GM19035 (cell line): ENCODE measurements at regions not wholly inside any gene's neighbourhood (a gene's known extent, or its start where the extent isn't known, plus 50 kb on each side); places are given as distances from the start of the nearest gene placed in this dataset.

ENCODE experiments used
- ATAC-seq: cut with Tn5 transposase; IDR thresholded peaks from one replicate; pipeline ENCODE4 v1.9.1; 2021; ENCODE audit not compliant: unreplicated experiment

DNA sequence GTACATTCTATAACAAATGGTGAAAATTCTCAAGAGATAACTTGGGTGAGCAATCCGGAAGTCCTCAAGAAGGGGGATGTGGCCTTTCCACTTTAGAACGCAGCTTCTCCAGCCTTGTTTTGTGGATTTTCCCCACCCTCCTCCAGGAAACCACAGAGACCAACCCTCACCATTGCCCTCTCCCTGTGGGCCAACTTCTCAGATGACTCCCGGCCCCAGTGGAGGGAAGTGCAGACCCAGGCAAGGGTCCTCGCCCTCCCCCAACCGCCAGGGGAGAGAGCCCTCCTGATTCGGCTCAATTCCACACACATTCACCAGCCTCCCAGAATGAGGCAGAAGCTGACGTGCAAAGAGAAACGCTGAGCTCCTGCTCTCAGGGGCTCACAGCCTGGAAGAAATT, 277.2 kb downstream of the EIPR1 start:
- ATAC-seq, result no peak

DNA sequence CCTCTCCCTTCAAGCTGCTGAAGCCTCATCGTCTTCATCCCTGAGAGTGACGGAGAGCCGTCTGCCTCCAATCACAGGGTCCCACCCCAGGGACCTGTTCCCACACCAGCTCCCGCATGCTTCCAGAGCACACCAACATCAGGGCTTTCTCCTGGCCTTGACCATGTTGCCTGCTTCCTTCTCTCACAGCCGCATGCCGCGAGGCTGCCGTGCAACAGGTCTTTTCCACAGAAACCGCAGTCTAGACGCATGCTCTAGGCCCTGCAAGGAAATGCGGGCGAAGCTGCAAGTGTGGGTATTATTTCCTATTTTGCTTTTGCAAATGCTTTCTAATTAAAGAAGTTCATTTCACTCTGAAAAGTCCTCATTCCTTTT, 277.8 kb downstream of the EIPR1 start:
- no peak for ATAC-seq

DNA sequence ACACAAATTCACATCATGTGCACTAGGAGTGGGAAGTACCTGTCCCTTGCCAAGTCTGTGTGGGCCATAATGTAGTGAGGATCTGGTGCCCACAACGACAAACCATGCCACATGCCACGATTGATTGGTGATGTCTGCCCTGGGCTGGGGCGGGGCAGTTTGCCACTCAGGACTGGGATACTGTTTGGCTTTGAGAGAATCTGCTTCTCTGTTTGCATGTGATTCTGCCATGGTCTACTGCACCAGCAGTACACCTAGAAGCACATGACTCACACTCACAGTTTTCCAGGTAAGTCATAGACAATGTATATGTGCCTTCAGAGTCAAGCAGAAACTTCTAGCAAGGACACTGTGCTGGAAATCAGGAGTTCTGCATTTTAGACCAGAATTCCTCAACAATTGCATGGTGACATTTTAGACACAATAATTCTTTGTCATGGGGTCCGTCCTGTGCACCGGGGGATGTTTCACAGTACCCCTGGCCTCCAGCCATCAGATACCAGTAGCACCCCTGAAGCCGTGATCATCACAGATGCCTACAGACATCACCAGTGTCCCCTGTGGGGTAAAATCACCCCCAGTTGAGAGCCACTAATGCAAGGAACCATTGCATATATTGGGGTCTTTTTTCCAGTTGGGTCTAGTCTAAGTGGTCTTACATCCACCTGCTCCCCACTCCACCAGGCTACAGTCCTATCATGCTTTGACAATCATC, 278.3 kb downstream of the EIPR1 start:
- ATAC-seq, result no peak

DNA sequence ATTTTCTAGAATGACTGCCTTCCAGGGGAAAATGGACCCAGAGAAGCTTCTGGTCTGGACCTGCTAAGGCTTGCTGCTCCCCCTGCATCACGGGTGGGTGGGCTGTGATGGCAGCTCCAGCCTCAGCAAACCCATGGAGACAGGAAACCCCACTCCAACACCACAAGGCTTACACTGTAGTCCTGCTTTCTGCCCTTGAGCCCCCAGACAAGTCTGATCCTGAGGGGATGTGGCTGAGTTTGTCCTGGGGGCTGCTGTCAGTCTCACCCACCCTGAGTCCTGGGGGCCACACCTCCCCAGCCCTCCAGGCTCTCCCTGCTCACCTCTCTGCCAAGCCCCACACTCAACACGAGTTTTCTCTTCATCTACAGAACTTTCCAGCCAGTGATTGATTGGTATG, 279.4 kb downstream of the EIPR1 start:
- no peak for ATAC-seq

DNA sequence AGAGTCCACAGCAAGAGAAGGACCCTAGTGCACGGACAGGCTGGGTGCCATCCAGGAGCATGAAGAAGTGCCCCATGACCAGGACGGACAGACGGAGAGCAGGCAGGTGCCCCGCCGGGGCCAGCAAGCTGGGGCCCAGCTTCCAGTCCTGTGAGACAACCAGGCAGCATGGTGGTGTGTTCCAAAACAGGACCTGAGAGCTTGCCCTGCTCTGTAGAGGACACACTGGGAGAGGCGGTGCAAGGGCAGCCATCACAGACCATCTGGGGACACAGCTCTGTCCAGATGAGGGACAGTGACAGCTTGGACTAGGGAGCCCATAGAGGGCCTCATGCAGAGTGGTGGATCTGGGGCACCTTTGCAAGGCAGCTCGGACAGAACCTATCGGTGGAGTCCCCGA, 279.8 kb downstream of the EIPR1 start:
- ATAC-seq, result no peak

DNA sequence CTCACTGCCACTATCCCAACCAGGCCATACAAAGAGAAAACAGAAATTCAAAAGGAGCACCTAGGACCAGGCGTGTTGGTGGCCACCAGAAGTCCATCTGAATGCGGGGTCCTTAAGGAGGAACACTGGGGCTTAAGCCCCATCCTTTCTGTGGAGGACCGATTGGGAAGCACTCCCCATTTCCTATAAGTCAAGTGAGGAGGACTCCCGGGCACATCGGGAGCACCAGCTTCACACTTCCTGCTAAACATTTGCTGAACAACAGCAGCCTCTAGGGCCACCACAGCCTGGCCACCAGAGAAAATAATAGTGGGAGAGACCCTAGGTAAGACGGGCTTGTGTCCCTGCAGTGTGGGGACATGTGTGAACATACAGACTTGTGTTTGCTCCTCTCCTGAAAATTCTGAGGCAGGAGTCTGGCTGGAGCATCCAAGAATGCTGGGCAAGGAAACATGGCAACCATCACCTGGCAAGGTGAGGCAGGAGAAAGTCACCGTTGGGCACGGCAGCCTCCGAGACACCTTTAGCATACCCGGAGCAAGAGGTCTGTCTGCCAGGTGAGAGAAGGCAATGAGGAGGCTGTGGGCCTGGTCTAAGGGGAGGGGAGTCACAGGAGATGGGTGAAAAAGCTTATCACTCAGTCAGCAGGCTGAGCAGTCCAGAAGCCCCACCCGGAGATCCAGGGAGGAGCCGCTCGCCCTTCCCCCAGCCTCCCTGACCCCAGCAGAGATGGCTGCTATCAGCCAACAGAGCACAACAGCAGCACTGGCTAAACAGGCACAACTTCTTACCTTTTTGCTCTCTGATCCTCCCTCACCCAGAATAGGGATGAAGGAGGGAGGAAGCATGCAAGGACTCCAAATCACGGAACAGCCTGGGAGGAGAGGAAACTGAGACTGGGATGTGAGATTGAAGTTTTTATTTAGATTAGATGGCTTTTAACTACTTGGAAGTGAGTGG, 282.3 kb downstream of the EIPR1 start:
- no peak for ATAC-seq

DNA sequence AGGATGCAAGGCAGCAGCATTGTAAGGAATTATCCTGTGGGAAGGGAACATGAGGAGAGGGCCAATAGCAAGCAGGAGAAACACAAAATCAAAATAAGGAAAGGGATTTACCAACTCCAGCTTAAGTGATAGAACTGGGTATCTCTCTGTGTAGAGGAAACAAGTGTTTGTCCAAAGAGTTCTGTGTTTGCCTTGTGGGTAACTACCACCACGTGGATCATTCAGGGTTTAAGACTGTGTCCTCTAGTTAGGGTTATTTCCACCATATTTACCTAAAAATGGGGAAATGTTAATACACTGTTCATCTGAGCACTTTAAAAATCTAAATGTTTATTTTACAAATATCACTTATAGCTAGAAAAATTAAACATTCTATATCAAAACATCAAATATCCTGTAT, 283.3 kb downstream of the EIPR1 start:
- no peak for ATAC-seq

DNA sequence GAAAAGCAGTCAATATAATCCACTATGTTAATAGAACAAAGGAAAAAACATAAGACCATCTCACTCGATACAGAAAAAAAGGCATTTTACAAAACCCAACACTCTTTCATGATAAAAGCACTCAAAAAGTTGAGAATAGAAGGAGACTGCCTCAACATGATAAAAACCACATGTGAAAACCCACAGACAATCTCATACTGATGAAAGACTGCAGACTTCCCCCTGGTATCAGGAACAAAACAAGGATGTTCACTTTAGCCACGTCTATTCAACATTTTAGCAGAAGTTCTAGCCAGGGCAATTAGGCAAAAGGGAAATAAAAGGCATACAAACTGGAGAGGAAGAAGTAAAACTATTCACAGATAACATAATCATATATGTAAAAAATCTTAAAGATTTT, 285.9 kb downstream of the EIPR1 start:
- ATAC-seq, result no peak

DNA sequence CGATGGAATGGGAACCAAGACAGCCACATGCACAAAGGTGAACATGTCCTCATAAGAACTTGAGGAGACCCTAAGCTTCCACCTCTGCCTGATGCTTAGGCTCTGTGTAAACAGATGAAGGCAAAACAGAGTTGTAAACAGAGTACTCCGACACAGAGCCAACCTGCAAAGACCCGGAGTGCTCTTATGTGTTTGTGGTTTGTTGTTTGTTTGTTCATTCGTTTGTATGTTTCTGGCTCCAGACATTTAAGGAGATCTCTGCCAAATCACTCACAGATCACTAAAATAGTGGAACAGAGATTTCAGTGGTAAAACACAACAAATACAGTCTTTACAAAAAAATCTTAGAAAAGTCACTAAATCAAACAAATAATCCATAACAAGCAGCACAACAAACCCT, 294.9 kb downstream of the EIPR1 start:
- ATAC-seq, result no peak

DNA sequence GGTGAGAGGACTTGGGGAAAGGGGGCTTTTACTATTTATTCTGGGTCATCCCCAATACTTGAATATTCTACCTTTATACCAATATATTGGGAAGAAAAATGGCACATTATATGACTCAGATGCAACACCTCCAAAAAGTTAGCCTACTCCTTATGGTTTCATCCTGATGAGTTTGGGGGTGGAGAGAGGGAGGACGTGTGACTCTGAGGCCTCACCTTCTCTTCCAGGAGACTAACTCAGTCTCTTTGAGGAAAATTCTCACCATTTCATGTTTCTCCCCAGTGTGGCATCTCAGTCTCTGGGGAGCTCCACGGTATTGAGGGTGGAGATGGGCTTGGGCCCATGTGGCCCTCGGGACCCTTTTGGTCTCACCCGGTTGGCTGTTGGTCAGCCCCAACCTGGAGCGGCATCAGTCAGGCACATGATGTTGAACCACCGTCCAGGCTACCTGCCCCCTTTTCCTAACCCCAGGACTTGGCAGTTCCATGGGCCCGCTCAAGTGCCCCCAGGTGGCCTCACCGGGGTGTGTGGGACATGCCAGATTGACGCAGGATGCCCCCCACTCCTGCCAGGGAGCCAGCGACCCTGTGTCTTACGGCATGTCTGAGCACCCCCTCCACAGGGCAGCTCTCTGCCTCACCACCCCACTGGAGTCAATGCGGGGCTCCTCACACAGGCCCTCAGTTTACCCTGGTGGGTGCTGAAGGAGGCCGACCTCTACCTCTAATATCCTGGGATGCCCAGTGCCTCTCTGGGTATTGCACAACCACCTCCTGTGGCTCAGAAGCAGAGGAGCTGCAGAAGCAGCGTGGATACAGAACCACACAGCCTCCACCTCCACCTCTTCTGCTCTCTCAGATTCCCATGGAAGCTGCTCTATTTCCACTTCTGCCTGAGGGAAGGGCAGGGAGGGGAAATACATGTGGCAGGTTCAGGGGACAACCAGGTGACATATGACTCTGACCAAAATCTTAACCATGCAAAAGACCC, 297.4 kb downstream of the EIPR1 start:
- ATAC-seq, result no peak

DNA sequence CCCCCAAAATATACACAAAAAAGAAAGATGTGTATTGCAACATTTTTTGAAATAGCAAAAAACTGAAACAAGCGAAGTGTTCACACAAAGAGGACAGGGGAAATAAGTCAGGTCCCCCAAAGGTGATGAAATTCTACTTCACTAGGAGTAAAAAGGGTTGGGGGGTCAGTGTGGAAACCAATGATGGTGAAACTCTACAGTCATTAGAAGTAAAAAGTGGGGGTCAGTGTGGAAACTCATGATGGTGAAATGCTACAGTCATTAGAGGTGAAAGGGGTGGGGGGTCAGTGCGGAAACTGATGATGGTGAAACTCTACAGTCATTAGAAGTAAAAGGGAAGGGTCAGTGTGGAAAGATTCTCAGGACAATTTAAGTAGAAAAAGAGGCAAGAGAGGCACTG, 298.2 kb downstream of the EIPR1 start:
- no peak for ATAC-seq

DNA sequence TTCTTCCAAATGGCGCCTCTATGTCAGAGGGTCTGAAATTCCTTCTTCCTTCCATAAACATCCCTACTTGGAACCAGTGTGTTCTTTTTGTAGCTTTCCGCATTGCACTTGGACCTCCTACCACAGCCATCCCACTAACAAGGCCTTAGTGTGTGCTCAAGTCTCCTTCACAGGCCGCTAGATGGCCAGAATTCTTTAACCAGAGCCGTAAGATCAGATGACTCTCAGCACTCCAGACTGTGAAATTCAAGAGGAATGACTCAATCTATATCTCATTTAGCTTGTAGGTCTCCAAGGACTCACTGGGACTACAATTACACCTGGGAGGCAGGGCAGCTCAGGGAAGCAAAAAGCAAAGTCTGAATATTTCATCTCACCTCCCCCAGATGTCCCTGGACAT, 298.9 kb downstream of the EIPR1 start:
- ATAC-seq, result no peak

DNA sequence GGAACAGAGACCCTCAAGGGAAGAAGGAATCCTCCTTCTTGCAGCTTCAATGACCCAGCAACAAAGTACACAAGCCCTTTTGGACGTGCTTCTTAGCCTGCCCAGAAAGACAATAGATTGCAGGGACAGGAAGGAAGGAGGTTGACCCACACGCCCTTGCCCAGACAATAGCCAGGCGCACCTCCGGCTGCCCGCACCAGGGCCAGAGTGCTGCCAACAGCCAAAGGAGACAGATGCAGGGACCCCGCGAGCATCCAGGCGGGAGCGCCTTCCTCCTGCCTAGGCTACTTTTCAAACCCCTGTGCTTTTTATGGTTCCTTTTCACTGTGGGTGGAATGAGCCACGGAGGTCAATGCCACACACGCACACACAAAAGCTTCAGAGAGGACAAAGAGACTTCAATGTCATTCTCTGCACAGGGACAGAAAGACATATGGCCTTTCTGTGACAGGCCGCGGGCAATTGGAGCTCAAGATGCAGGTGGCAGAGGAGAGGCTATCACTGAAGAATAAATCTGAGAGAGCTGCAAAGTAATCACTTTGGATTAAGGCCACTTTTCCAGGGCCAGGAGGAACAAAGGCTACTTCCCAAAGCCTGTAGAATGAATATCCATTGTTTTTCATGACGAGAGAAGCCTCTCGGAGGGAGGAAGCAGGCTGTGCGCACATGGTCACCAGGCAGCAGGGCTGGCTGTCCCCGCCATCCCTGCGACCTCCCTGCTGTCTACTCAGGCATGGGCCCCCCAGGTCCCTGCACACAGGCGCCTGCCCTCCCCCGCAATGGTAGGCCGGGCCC, 300.6 kb downstream of the EIPR1 start:
- ATAC-seq, result no peak

DNA sequence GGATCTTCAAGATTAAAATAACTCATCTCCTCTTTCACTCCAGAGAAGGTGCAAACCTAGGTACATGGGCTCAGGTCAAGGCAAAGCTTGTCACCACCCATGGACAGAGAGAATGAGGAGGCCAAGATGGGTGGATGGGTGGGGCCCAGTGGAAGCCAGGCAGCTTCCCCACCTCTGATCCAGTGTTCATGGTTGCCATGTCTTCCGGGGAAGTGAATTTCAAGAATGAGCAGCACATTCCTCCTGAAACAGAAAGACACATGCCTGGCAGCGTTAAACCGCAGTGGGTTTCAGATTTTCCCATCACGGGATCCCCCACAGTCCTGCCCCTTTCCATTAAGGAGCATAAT, 301.7 kb downstream of the EIPR1 start:
- ATAC-seq, result no peak

DNA sequence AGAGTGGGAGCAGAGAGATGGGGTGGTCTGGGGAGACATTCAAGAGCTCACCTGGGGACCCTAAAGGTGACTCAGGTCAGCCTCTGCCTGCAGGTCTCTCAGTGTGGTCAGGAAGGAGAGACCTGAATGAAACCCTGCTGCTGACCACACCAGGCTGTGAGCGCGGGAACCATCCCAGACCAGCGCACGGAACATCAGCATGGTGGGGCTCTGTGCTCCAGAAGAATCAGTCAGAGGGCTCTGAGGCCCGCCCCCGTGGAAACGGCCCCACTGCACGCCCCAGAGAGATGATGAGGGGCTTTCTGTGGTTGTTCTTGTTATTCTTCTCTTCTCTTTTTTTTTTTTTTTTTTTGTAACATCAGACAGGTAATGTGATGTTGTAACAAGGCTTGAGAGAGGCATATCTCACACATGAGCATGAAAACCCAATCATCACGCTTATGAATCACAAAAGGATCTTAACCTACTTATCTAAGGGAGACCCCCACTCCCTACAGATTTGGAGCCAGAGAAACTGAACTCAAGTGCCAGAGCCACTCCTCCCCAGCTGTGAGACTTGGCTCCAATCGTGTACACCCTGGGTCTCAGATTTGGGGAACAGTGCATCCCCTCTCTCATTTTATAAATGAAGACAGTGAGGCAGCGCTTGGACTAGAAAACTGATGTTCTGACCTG, 302.2 kb downstream of the EIPR1 start:
- ATAC-seq, result no peak

DNA sequence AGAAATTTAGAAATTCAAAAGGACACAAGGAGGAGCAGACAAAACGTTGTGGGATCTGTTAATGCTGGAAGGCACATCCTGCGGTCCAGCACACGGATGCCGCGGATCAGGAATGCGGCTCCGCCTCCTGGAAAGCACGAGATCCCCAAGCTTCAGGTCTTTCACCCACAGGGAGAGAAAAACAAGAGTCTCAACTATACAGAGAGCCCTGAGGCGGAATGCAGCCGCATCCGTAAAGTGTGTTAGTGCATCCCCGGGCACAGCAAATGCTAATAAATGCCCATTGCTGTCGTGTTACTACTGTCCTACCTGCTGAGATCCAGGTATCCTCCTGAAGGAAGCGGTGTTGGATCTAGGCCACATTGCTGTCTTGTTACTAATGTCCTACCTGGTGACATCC, 303.9 kb downstream of the EIPR1 start:
- ATAC-seq, result no peak

DNA sequence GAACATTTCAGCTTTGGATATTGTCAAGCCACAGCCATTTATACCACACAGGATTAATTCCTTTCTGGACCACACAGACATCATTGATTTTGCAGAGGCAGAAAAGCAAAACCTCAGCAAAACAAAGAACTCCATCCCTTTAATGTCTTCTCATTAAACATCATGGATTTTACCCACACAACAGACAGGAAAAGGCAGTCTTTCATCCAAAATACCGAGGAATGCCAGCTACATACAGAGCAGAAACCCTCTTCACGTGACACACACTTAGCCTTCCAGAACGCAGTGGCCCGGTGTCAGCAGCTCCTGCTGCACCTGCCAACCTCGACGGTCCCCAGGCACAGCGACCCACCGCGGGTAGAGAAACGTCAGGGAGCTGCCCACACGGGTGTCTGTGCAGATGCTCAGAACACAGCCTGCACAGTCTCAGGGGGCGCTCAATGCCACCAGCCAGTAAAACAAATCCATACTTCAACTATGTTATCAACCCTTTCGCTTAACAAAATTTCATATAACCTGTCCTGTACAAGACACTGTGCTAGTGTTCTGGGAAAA, 304.5 kb downstream of the EIPR1 start:
- no peak for ATAC-seq

DNA sequence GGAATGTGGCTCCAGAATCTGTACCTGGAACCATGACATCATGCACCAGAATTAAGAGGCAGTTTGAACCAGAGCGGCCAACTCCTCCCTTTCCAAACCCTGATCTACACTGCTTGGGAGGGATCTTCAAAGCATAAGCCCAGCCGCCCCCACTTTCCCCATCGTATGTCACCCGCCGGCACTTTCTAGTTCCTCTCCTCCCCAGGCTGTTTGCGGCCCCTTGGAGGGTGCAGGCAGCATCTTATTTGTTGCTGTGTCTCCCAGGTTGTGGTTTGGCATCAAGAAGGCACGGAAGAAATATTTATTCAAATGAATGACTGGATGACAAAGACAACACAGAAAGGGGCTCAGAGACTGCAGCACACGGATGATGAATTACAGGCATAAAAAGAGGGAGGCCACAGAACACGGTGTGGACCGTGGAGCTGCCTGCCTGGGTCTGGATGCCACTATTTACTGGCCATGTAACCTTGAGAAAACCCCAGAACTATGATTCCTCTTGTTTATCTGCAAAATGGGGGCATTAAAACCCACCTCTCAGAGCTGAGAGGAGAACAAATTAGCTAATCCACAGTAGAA, 305.8 kb downstream of the EIPR1 start:
- ATAC-seq, result no peak

DNA sequence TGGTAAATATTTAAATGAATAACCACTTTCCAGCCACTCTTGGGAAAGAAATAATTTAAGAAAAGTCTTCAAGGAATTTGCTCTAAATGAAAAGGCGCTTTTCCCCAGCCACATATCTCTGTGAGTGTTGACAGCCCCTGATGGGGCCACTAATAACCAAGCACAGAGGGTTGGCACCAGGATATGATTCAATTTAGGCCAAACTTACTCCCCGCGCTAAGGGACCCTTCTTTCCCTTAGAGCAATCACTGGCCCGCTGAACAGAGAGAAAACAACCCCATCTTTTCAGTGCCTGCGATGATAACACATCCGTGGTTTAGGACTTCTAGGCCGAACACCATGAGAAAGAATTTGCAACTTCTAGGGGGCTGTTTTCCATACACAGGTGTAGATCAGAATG, 310.8 kb downstream of the EIPR1 start:
- ATAC-seq, result no peak
